ENCODE measurements at regions not wholly inside any gene's neighbourhood (a gene's known extent, or its start where the extent isn't known, plus 50 kb on each side); places are given as distances from the start of the nearest gene placed in this dataset.

DNA sequence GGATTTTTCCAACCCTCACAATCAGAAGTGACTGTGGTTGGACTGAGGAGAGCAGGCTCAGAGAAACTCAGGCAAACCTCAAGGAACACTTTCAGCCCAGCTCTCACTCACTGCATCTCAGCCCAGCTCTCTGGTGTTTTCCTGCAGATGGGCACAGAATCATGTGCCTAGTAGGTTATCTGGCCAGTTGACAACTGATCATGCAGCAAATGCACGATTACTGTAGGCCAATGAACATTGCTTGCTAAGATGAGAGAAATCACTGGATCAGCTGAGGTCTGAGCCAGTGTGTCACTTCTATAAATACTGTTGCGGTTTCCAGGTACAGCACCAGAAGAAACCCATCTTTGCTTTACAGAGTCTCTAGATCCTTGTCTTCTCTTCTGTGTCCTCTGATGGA is 540.5 kb downstream of the CD83 start:
- no peaks in the 10 kb centered on the region for H3K9me3 ChIP-seq
- TF ChIP-seq, protein P1, sequence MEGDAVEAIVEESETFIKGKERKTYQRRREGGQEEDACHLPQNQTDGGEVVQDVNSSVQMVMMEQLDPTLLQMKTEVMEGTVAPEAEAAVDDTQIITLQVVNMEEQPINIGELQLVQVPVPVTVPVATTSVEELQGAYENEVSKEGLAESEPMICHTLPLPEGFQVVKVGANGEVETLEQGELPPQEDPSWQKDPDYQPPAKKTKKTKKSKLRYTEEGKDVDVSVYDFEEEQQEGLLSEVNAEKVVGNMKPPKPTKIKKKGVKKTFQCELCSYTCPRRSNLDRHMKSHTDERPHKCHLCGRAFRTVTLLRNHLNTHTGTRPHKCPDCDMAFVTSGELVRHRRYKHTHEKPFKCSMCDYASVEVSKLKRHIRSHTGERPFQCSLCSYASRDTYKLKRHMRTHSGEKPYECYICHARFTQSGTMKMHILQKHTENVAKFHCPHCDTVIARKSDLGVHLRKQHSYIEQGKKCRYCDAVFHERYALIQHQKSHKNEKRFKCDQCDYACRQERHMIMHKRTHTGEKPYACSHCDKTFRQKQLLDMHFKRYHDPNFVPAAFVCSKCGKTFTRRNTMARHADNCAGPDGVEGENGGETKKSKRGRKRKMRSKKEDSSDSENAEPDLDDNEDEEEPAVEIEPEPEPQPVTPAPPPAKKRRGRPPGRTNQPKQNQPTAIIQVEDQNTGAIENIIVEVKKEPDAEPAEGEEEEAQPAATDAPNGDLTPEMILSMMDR (IDR thresholded peaks at IDR 0.05): no peak
- no peak for TF ChIP-seq POLR2A (IDR thresholded peaks at IDR 0.05)
- no peak for TF ChIP-seq POLR2AphosphoS5 (IDR thresholded peaks at IDR 0.05; ENCODE audit: insufficient read depth in 1 of 2, low read depth in 1 of 2)
- intact Hi-C loops (cut with DNase I): no loop called here
- H3K4me3 ChIP-seq: no peak overlapping the region
- H3K36me3 ChIP-seq: no peaks in the 10 kb centered on the region
- no peak for DNase-seq (ENCODE audit: extremely low spot score in 2 of 2)
- H3K27ac ChIP-seq: no peak overlapping the region
- H3K4me1 ChIP-seq: no peaks in the 10 kb centered on the region
- no peaks in the 10 kb centered on the region for H3K27me3 ChIP-seq

DNA sequence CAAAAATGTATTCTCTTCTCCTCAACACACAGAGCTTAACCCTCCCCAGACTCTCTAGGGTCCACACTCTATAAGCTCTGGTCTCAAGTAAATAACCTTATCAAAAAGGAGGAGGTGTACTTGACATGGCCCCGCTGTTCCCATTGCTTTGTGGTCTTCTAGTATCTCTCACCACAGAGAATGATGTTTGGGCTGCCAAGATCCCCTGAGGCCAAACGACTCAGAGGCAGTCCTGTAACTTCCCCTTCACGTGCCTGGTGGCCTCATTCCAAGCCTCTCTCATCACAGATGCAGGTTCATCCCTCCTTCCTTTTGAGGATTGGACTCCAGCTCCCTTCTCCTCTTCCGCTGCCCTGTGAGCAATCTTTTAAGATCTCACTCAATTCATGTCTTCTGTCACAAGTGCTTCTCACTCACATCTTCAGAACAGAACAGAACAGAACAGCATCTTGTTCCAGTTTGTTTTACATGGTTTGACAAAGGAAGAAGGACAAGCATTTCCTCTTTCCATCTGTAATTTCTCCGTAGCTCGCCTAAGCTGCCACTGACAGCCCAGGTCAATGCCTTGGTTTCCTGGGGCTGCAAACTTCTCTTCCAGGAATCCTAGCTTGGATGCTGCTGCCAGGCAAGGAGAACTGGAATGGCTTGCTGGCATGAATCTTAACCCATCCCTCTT is 541.5 kb downstream of the CD83 start:
- Histone ChIP-seq H3K27me3 (no peaks in the 10 kb centered on the region), H3K9me3 (no peaks in the 10 kb centered on the region), H3K27ac (no peak overlapping the region), H3K4me1 (no peaks in the 10 kb centered on the region), H3K36me3 (no peaks in the 10 kb centered on the region), H3K4me3 (no peak overlapping the region)
- TF ChIP-seq POLR2AphosphoS5 (IDR thresholded peaks at IDR 0.05; ENCODE audit: insufficient read depth in 1 of 2, low read depth in 1 of 2) (no peak), POLR2A (IDR thresholded peaks at IDR 0.05) (no peak)
- TF ChIP-seq, protein P1 (IDR thresholded peaks at IDR 0.05): no peak
- intact Hi-C loops (cut with DNase I): no loop called here
- DNase-seq (ENCODE audit: extremely low spot score in 2 of 2): no peak

DNA sequence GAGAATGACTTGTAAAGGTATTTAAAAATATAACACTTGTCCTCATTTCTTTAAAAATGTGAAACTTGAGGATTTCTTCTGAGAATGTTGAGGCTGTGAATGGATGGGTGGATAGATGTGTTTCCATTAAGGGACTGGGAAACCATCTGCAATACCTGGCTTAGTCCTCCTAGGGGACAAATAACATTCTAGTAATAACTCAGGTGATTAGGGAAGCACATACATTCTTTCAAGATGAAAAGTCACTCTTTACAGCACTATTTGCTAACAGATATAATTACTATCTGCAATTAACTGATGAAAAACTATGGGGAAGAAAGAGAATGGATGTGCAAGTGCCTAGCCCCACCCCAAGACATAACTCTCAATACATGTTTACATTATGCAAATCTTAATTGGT is 542.3 kb downstream of the CD83 start:
- Histone ChIP-seq H3K36me3 (no peaks in the 10 kb centered on the region), H3K27ac (no peak overlapping the region), H3K9me3 (no peaks in the 10 kb centered on the region), H3K4me3 (no peak overlapping the region), H3K27me3 (no peaks in the 10 kb centered on the region), H3K4me1 (no peaks in the 10 kb centered on the region)
- intact Hi-C loops (cut with DNase I): no loop called here
- no peak for DNase-seq (ENCODE audit: extremely low spot score in 2 of 2)
- TF ChIP-seq POLR2A (IDR thresholded peaks at IDR 0.05) (no peak), POLR2AphosphoS5 (IDR thresholded peaks at IDR 0.05; ENCODE audit: insufficient read depth in 1 of 2, low read depth in 1 of 2) (no peak)
- TF ChIP-seq, protein P1 (IDR thresholded peaks at IDR 0.05): no peak

DNA sequence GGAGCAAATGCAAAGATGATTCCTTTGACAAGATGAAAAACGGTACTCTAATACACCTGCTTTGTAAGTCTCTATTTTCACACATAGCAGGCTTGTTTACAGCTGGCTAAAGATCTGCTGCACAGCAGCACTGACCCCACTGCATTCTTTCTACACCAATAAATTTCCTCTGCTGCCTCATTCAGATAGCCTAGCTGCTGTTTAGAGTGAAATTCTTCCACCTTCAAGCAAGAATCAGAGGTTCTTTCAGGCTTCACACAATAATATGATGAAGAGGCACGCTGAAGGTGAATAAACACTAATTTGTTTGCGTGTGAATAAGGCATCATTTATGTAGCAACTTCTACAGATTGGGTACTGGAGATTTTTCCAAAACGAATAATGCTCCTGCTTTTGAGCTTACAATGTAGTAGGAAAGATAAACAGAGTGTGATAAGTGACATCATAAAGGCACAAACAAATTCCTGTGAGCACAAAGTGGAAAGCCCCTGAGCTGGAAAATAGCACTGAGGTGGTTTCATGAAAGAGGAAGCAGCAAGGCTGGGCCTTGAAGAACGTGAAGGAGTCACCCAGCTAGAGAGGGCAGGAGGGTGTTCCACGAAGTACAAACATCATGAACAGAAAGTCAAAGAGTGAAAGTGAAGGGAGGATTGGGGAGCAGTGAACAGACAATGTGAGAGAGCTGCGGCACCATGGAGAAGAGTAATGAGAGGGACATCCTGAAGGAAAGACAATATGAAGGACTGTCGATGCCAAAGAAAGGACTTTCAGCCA is 543.4 kb downstream of the CD83 start:
- DNase-seq (ENCODE audit: extremely low spot score in 2 of 2): no peak

More for the DNA sequence above, 543.4 kb downstream of the CD83 start:
- no peak for TF ChIP-seq POLR2A (IDR thresholded peaks at IDR 0.05)
- TF ChIP-seq POLR2AphosphoS5 (IDR thresholded peaks at IDR 0.05; ENCODE audit: insufficient read depth in 1 of 2, low read depth in 1 of 2): no peak
- TF ChIP-seq, protein P1 (IDR thresholded peaks at IDR 0.05): no peak
- Histone ChIP-seq H3K4me3 (no peak overlapping the region), H3K9me3 (no peaks in the 10 kb centered on the region), H3K4me1 (no peaks in the 10 kb centered on the region), H3K27me3 (no peaks in the 10 kb centered on the region), H3K27ac (no peak overlapping the region), H3K36me3 (no peaks in the 10 kb centered on the region)
- intact Hi-C loops (cut with DNase I): no loop called here
